Astrocyte (in vitro differentiated cells and primary cell): ENCODE measurements at regions not wholly inside any gene's neighbourhood (a gene's known extent, or its start where the extent isn't known, plus 50 kb on each side); places are given as distances from the start of the nearest gene placed in this dataset.

Experiments used
- EZH2 ChIP-seq: IDR thresholded peaks from 2 replicates; pipeline ENCODE4 v1.6.1; 2012; ENCODE audit warnings: mild to moderate bottlenecking, low read length, inconsistent platforms; ENCODE audit not compliant: insufficient read depth
- TF ChIP-seq, protein P1 (sequence below): IDR thresholded peaks from 2 replicates; pipeline ENCODE4 v1.5.1; 2011; ENCODE audit warnings: low read depth, mild to moderate bottlenecking, inconsistent platforms, low read length, moderate library complexity; ENCODE audit not compliant: insufficient read depth

GRCh38 chr1:105678334-105678733 is 1378.1 kb upstream of the PRMT6 start:
- TF ChIP-seq EZH2, result no peak
- TF ChIP-seq, protein P1, sequence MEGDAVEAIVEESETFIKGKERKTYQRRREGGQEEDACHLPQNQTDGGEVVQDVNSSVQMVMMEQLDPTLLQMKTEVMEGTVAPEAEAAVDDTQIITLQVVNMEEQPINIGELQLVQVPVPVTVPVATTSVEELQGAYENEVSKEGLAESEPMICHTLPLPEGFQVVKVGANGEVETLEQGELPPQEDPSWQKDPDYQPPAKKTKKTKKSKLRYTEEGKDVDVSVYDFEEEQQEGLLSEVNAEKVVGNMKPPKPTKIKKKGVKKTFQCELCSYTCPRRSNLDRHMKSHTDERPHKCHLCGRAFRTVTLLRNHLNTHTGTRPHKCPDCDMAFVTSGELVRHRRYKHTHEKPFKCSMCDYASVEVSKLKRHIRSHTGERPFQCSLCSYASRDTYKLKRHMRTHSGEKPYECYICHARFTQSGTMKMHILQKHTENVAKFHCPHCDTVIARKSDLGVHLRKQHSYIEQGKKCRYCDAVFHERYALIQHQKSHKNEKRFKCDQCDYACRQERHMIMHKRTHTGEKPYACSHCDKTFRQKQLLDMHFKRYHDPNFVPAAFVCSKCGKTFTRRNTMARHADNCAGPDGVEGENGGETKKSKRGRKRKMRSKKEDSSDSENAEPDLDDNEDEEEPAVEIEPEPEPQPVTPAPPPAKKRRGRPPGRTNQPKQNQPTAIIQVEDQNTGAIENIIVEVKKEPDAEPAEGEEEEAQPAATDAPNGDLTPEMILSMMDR, result no peak
